Activated T-helper 1 cell treated with anti-CD3 and anti-CD28 coated beads, Interleukin-12 subunit alpha, Interleukin-12 subunit beta, Interleukin-2, Interleukin-4 antibody, amounts not matched to agents 30 ng/mL and 10 ng/mL and 1 ng/mL, durations not matched to agents 14 hours and 24 hours and 36 hours (primary cell): ENCODE measurements at regions not wholly inside any gene's neighbourhood (a gene's known extent, or its start where the extent isn't known, plus 50 kb on each side); places are given as distances from the start of the nearest gene placed in this dataset.

Experiments used
- DNase-seq: peaks from one replicate; pipeline ENCODE4 v3.0.0; 2021; ENCODE audit warnings: low spot score
- H3K27ac Mint-ChIP-seq: one replicate; pipeline ENCODE4 v1.8.0; 2021; ENCODE audit warnings: mild to moderate bottlenecking, mixed read lengths
- H3K27me3 Mint-ChIP-seq: one replicate; pipeline ENCODE4 v1.8.0; 2022; ENCODE audit warnings: mild to moderate bottlenecking, moderate library complexity, mixed read lengths; ENCODE audit not compliant: insufficient read depth
- H3K36me3 Mint-ChIP-seq: one replicate; pipeline ENCODE4 v1.8.0; 2021; ENCODE audit warnings: low read depth, mixed read lengths
- H3K4me1 Mint-ChIP-seq: one replicate; pipeline ENCODE4 v1.8.0; 2021; ENCODE audit warnings: low read depth, mixed read lengths
- H3K4me3 Mint-ChIP-seq: one replicate; pipeline ENCODE4 v1.8.0; 2021; ENCODE audit warnings: mild to moderate bottlenecking, moderate library complexity, mixed read lengths
- H3K9me3 Mint-ChIP-seq: one replicate; pipeline ENCODE4 v1.8.0; 2021; ENCODE audit warnings: mixed read lengths
- intact Hi-C: fragments of 100-400 bp; cut with micrococcal nuclease; formaldehyde crosslinking; loops from one replicate; pipeline ENCODE4 v1.15.1; 2024

DNA sequence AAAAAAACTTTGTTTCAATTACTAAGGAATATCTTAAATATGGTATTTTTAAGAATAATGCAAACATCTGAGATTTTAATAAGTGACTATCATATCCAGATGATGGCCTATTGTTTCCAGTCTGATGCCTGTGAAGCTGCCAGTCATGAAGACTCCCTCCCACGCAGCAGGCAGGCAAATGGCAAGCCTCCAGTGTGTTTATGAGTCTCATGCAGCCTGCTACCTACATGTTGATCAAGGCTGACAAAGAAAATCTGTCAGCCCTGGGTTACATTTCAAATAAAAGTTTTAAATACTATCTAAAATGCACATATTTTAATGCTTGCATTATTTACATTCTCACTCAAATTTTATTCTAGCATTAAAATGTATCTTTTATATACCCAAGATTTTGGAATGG is 137.6 kb upstream of the RNPC3 start:
- H3K4me3 Mint-ChIP-seq = no peak overlapping the region
- DNase-seq = no peak
- intact Hi-C loops = no loop called here
- H3K27ac Mint-ChIP-seq = no peak overlapping the region
- no peaks in the 10 kb centered on the region for H3K9me3 Mint-ChIP-seq
- no peaks in the 10 kb centered on the region for H3K27me3 Mint-ChIP-seq
- no peaks in the 10 kb centered on the region for H3K4me1 Mint-ChIP-seq
- H3K36me3 Mint-ChIP-seq = no peaks in the 10 kb centered on the region

DNA sequence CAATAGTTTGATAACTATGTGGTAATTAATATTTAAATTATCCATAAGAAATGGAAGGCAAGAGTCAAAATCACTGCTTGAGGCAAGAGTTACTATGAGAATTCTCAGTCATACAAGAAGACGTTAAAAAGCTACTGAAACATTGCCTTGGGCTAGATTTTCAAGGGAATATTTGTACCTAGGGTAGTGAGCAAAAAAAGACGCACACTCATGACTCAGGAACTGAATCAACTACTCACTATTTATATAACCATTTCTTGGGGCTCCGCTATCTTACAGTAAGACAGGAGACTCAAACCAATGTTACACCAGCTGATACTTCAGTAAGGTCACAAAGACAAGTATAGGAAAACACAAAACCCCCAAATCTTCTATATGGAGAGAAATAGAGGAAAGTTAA is 151.5 kb upstream of the RNPC3 start:
- intact Hi-C loops = no loop called here
- Mint-ChIP-seq H3K27ac (no peak overlapping the region), H3K9me3 (no peaks in the 10 kb centered on the region), H3K4me1 (no peaks in the 10 kb centered on the region), H3K36me3 (no peaks in the 10 kb centered on the region), H3K4me3 (no peak overlapping the region), H3K27me3 (no peaks in the 10 kb centered on the region)
- DNase-seq = no peak

DNA sequence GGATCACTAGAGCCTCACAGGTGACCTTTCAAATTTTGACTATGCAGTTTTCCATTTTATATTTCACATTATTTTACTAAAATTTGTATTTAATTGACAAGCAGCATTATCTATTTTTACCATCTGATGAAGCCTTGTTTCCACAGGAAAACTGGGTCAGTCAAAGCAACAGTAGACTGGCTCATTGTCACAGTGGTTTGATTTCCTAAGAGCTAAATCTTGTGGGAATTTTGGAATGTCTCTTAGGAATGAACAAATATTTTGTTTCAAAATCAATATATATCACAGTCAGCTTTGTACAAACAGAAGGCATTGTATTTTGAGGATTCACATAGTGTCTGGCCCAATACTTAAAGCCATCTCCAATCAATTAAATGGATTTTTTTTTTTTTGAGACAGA is 152.6 kb upstream of the RNPC3 start:
- H3K27me3 Mint-ChIP-seq = no peaks in the 10 kb centered on the region
- H3K36me3 Mint-ChIP-seq = no peaks in the 10 kb centered on the region
- no peak overlapping the region for H3K4me3 Mint-ChIP-seq
- intact Hi-C loops = no loop called here
- DNase-seq = no peak
- no peaks in the 10 kb centered on the region for H3K4me1 Mint-ChIP-seq
- no peak overlapping the region for H3K27ac Mint-ChIP-seq
- no peaks in the 10 kb centered on the region for H3K9me3 Mint-ChIP-seq

DNA sequence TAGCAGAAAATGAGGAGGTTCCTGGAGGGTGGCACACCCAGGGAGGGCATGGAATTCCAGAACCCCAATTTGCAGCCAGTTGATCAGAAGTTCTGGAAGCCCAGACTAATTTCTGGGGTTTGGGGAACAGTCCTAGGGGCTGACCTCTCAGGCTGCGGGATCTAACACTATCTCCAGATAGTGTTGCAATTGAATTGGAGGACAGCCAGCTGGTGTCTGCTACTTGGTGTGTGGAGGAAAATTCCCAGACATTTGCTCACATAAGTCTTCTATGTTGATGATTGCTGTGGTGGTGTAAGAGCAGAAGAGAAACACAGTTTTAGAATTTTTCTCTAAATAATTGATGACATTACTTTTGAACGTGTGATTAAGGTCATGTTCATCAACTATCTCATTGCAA is 154.3 kb upstream of the RNPC3 start:
- Mint-ChIP-seq H3K27ac (no peak overlapping the region), H3K27me3 (no peaks in the 10 kb centered on the region), H3K4me1 (no peaks in the 10 kb centered on the region), H3K9me3 (no peaks in the 10 kb centered on the region), H3K4me3 (no peak overlapping the region), H3K36me3 (no peaks in the 10 kb centered on the region)
- no peak for DNase-seq
- intact Hi-C loops = no loop called here

DNA sequence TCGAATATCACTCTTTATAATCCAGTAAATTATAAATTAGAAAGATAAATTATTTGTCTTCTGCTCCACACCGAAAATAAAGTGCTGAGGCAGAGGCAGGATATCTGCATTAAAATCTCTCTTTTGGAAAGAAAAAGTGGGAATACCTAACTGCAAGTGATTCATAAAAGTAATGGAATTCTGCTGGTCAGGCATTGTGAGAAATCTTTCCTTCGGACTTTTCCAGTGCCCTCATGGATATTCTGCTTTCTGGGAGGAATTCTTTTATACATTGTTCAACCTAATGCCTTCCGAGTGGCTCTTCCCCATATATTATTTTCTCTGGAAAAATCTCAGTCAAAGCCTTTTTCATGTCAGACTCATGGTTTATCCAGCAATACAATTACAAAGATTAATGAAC is 158.3 kb upstream of the RNPC3 start:
- no peak overlapping the region for H3K27ac Mint-ChIP-seq
- no peaks in the 10 kb centered on the region for H3K9me3 Mint-ChIP-seq
- intact Hi-C loops = no loop called here
- H3K36me3 Mint-ChIP-seq = no peaks in the 10 kb centered on the region
- H3K4me3 Mint-ChIP-seq = no peak overlapping the region
- H3K4me1 Mint-ChIP-seq = no peaks in the 10 kb centered on the region
- DNase-seq = no peak
- H3K27me3 Mint-ChIP-seq = no peaks in the 10 kb centered on the region

DNA sequence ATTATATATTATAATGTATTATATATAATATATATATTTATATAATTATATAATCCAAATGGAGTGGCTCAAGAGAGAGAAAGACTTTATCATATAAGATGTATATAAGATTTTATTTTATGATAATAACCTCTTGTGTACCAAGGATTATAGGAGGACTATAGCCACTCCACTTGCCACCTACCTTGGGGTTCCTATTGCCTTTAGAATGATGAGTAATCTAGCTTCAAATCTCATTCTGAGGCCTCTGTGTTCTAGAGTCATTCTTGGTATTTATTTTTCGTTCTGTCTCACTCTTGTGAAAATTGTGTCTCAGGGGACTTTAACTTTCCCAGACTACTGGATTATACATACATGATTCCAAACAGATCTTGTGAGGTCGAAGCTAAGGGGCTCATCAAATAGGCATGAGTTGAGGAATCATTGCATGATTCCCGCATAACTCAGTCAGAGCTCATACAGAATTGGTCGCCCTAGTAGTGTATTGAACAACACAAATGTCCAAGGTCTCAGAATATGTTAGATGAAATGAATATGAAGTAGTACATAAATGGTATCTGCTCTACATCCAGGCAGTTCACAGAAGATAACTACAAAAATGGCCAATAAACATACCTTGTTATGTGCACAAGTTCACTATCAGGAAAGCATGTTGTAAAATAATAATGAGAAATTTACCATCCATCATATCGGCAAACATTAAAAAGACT is 159.5 kb upstream of the RNPC3 start:
- no peak for DNase-seq
- no peaks in the 10 kb centered on the region for H3K27me3 Mint-ChIP-seq
- no peak overlapping the region for H3K4me3 Mint-ChIP-seq
- intact Hi-C loops = loop anchor here (1.0 kb wide), 1 partner anchor 159 kb away; the partner anchor contains the start of gene RNPC3
- H3K9me3 Mint-ChIP-seq = no peaks in the 10 kb centered on the region
- H3K4me1 Mint-ChIP-seq = no peaks in the 10 kb centered on the region
- H3K36me3 Mint-ChIP-seq = no peaks in the 10 kb centered on the region
- H3K27ac Mint-ChIP-seq = no peak overlapping the region

DNA sequence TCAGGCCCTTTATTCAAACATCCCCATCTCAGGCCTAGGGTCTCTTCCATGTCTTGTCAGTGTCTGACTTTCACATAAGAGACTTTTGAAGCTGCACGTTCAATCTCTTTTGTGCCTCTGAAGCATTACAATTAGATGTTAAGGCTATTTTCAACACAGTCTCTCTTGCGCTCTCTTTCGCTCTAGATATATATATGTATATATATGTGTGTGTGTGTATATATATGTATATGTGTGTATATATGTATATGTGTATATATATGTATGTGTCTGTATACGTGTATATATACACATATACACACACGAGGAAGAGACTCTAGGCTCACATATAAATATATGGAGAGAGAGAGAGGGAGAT is 162.5 kb upstream of the RNPC3 start:
- Mint-ChIP-seq H3K4me3 (no peak overlapping the region), H3K27me3 (no peaks in the 10 kb centered on the region), H3K4me1 (no peaks in the 10 kb centered on the region), H3K27ac (no peak overlapping the region), H3K36me3 (no peaks in the 10 kb centered on the region), H3K9me3 (no peaks in the 10 kb centered on the region)
- DNase-seq = no peak
- intact Hi-C loops = no loop called here

DNA sequence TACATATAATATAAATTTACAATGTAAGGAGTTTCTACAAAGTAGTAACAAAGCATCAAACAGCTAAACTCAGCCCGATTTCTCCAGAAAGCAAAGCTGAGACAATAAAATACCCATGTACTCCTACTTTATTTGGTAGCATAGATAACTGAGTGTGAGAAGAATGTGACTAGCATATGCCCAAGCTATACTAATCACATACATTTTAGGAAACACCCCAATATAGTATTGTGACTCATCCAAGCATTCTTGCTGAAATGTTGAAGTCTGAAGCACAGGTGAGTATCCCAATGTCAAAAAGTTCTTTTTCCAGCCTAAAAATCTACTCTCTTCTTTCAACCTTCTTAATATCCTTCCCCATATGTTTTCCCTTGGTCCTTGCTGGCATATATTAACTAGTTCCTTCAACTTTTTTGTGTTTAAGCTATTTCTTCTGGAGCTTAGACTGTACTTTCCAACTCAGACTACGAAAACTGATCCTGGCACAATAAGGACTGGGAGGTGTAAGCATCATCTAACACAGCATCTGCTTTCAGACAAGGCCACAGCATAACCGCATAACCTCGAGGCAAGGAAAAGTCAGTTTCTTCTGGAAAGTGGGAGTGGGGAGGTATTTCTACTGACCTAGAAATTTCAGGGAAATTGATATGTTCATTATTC is 163.0 kb upstream of the RNPC3 start:
- intact Hi-C loops = no loop called here
- no peak for DNase-seq
- Mint-ChIP-seq H3K27me3 (no peaks in the 10 kb centered on the region), H3K36me3 (no peaks in the 10 kb centered on the region), H3K9me3 (no peaks in the 10 kb centered on the region), H3K27ac (no peak overlapping the region), H3K4me1 (no peaks in the 10 kb centered on the region), H3K4me3 (no peak overlapping the region)

DNA sequence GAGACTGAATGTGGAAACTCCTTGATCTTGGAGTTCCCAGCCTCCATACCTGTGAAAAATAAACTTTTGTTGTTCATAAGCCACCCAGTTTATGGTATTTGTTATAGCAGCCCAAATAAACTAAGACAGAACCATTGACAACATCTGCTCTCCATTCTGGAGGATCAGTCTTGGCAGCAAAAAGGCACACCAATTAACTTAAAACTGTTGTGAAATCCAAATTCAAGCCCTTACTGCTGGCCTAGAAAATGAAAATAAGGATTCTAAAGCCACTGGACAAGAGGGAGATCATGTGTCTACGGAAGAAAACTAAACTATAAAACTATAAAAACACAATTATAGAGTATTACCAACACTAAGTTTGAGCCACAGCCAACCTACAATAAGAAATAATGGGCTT is 172.1 kb upstream of the RNPC3 start:
- H3K4me3 Mint-ChIP-seq = no peak overlapping the region
- no peaks in the 10 kb centered on the region for H3K9me3 Mint-ChIP-seq
- intact Hi-C loops = no loop called here
- no peaks in the 10 kb centered on the region for H3K36me3 Mint-ChIP-seq
- H3K27me3 Mint-ChIP-seq = no peaks in the 10 kb centered on the region
- H3K4me1 Mint-ChIP-seq = no peaks in the 10 kb centered on the region
- DNase-seq = no peak
- H3K27ac Mint-ChIP-seq = no peak overlapping the region

DNA sequence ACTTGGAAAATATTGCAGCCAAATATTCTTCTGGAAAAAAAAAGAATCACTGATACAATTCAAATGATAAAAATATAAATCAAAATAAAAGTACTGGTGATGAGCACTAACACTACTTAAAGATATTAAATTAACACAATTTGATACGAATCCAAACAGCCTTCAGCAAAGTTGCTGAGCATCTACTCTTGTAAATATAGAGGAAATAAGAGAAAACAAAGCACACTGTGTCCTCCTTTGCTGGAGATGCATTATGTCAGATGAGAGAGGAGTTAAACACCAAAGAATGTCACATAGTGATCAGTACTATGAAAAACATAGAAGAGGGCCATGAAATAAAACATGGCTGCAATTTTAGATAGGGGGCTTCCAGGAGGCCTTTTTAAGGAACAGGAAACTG is 177.4 kb upstream of the RNPC3 start:
- H3K9me3 Mint-ChIP-seq = no peaks in the 10 kb centered on the region
- no peak for DNase-seq

DNA sequence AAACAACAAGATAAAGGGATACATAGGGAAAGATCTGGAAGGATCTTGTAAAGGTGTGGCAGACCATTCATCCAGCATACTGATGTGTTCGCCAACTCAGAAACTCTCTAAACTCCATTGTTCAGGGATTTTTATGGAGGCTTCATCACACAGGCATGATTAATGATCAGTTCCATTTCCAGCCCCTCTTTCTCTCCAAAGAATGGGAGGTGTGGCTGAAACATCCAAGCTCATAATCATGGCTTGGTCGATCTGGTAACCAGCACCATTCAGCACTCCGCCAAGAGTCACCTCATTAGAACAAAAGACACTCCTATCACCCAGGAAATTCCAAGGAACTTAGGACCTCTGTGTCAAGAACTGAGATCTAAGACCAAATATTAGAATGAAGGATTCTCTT is 180.6 kb upstream of the RNPC3 start:
- Mint-ChIP-seq H3K27me3 (no peaks in the 10 kb centered on the region), H3K27ac (no peak overlapping the region), H3K4me1 (no peaks in the 10 kb centered on the region), H3K4me3 (no peak overlapping the region), H3K36me3 (no peaks in the 10 kb centered on the region), H3K9me3 (no peaks in the 10 kb centered on the region)
- intact Hi-C loops = no loop called here
- DNase-seq = no peak

More for the DNA sequence above, 177.4 kb upstream of the RNPC3 start:
- no peaks in the 10 kb centered on the region for H3K36me3 Mint-ChIP-seq
- H3K27me3 Mint-ChIP-seq = no peaks in the 10 kb centered on the region
- H3K4me3 Mint-ChIP-seq = no peak overlapping the region
- intact Hi-C loops = no loop called here
- H3K4me1 Mint-ChIP-seq = no peaks in the 10 kb centered on the region
- H3K27ac Mint-ChIP-seq = no peak overlapping the region

DNA sequence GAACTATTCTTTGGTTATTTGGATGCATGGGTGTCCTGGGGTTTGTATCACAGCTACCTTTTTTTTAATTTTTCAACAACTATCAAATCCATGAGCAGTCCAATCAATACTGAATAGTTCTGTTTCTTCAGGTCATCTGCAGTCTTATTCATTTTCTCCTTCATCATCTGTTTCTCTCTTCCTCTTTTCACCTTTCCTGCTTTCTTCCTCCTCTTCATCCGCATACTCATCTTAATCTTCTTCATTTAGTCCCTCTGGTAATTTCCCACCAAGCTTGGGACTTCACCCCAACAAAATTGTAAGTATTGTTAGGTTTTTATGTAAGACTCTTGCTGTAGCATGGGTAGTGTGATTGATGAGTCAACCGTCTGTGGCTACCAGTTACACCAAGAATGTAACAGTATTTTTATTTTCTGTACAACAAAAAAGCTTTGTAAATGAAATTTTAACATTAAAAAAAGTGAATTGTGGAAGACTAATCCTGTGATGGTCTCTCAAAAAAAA is 184.1 kb upstream of the RNPC3 start:
- intact Hi-C loops = no loop called here
- no peak overlapping the region for H3K4me3 Mint-ChIP-seq
- H3K27ac Mint-ChIP-seq = no peak overlapping the region
- DNase-seq = no peak
- H3K9me3 Mint-ChIP-seq = no peaks in the 10 kb centered on the region
- H3K36me3 Mint-ChIP-seq = no peaks in the 10 kb centered on the region
- no peaks in the 10 kb centered on the region for H3K4me1 Mint-ChIP-seq
- no peaks in the 10 kb centered on the region for H3K27me3 Mint-ChIP-seq

DNA sequence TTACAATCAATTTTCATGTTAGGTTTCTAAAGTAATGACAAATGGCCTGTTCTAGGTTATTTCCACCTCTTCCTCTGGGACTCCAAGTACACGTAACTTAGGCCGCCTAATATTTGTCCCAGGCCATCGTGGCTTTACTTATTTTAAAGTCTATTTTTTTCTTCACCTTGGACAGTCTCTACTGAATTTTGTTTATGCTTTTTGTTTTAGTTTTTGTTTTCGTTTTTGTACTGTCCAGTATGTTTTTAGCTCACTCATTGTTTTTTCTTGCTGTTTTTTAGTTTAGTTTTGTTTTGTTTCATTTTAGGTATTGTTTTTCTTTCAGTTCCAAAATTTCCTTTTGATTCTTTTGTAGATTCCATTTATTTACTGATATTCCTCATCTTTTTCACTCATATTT is 187.7 kb upstream of the RNPC3 start:
- Mint-ChIP-seq H3K36me3 (no peaks in the 10 kb centered on the region), H3K27ac (no peak overlapping the region), H3K9me3 (no peaks in the 10 kb centered on the region), H3K4me1 (no peaks in the 10 kb centered on the region), H3K4me3 (no peak overlapping the region), H3K27me3 (no peaks in the 10 kb centered on the region)
- no peak for DNase-seq
- intact Hi-C loops = no loop called here

DNA sequence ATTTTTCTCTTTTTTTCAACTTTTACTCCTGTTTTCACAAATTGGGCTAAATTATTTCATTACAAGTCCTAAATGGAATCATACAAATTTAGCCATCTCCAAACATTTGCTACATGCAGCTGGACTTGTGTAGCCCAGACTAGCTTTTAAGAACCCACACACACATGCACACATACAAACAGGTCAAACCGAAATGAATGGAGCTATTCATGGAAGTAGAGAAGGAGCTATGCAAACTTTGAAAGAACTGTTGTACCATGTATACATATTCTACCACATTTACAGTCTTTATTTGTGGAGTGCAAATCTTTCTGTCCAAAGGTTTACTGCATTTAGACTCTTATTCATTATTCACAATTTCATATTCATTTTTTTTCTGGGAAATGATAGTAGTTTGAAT is 189.1 kb upstream of the RNPC3 start:
- DNase-seq = no peak
- Mint-ChIP-seq H3K27ac (no peak overlapping the region), H3K4me1 (no peaks in the 10 kb centered on the region), H3K36me3 (no peaks in the 10 kb centered on the region), H3K4me3 (no peak overlapping the region), H3K27me3 (no peaks in the 10 kb centered on the region), H3K9me3 (no peaks in the 10 kb centered on the region)
- intact Hi-C loops = no loop called here
